ENCODE measurements at regions not wholly inside any gene's neighbourhood (a gene's known extent, or its start where the extent isn't known, plus 50 kb on each side); places are given as distances from the start of the nearest gene placed in this dataset.

DNA sequence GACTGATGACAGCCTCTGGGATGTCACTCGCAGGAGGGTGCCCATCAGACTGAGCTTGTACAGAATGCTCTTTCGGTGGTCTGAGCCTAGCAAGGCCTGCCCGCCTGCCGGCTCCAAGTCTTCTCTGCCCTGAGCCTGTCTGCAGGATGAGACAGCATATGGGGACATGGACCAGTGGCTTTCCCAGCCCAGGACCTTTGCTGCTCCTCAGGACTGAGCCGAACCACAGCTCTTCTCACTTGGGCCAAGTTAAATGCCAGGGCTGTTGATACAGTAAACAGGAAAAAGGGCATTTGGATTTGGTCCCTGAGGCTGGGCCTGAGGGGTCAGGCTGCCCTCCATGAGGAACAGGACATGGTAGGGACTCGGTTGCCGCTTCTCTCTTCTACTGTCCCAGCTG lies 64.3 kb upstream of the EPS8L3 start:
- no peak for DNase-seq (ENCODE audit: low read depth, low spot score)
- no peak overlapping the region for H3K4me3 ChIP-seq (ENCODE audit: low read length)

- DNase-seq (ENCODE audit: low read depth, low spot score): no peak
Observed at GRCh38 chr1:109827466-109827865, 63.7 kb upstream of the EPS8L3 start.

GRCh38 chr1:109826930-109827349 lies 63.2 kb upstream of the EPS8L3 start:
- DNase-seq (ENCODE audit: low read depth, low spot score): no peak
- no peak overlapping the region for H3K4me3 ChIP-seq (ENCODE audit: low read length)

More at GRCh38 chr1:109827466-109827865, 63.7 kb upstream of the EPS8L3 start:
- no peak overlapping the region for H3K4me3 ChIP-seq (ENCODE audit: low read length)

GRCh38 chr1:109826446-109826845 lies 62.7 kb upstream of the EPS8L3 start:
- DNase-seq (ENCODE audit: low read depth, low spot score): no peak
- no peak overlapping the region for H3K4me3 ChIP-seq (ENCODE audit: low read length)

DNA sequence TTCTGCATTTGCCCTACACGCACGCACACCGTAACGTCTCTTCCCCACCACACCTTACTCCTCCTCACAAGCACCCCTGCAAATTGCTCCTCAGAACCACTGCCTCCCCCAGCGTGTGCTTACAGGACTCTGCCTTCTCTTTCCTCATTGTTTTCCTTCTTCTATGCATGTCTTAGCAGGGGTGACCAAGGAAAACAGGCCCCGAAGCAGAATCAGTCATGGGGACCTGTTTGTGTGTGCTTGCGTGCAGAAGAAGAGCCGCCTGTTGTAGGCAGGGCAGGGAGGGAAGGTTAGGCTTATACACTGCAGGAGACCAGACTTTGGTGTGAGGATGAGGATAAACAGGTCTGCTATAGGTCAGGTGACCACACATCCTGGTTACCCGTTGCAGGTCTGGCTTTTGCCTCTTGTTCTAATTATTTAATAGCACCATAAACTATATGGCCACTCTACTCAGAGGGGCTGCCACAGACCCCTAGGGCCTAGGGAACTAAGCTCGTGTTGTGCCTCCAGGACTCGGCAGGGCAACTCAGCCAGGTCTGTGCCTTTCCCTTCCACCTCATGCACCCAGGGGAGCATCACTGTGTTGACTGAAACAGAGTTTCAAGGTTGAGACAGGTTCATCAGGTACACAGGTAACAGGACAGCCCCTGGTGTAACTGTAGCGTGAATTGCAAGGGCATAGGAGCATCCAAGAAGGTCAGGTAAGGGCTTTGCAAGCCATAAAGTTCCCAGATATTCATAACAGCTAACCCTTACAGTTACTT lies 60.8 kb upstream of the EPS8L3 start:
- no peak for DNase-seq (ENCODE audit: low read depth, low spot score)
- no peak overlapping the region for H3K4me3 ChIP-seq (ENCODE audit: low read length)

DNA sequence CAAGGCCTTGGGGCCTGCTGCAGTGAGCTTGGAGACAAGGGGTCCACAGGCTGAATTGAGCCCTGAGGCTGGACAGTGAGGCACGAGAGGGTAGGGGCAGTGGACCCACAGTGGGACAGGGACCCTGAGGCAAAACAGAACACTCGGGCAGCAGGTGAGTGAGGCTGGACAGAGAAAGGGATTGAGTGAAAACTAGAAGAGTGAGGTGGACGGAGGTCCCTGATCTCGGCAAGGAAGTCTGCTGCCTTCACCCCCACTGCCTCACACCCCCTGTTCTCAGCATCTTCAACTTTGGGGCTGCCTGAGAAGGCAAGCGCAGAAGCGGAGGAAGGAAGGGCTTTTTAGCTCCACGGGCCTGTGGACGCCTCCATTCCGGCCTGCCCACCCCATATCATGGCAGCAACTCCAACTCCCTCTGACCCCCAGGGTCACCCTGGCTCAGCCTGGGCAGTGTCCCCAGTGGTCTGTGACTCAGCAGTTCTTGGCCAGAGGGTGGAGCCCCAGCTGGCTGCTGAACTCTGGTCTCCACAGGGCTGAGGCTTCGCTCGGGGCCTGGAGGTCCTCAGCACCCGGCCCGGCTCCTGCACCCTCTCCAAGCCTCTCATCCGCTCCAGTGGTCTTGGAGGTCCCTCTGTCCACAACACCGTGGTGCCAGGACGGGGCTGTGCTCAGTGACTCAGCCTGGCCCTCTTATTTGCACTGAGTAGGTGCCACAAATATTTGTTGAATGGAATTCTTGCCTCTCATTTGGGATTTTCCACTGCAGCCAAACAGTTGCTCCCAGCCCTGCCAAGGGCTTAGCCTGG lies 60.0 kb upstream of the EPS8L3 start:
- no peak for DNase-seq (ENCODE audit: low read depth, low spot score)
- H3K4me3 ChIP-seq (ENCODE audit: low read length): no peak overlapping the region

DNA sequence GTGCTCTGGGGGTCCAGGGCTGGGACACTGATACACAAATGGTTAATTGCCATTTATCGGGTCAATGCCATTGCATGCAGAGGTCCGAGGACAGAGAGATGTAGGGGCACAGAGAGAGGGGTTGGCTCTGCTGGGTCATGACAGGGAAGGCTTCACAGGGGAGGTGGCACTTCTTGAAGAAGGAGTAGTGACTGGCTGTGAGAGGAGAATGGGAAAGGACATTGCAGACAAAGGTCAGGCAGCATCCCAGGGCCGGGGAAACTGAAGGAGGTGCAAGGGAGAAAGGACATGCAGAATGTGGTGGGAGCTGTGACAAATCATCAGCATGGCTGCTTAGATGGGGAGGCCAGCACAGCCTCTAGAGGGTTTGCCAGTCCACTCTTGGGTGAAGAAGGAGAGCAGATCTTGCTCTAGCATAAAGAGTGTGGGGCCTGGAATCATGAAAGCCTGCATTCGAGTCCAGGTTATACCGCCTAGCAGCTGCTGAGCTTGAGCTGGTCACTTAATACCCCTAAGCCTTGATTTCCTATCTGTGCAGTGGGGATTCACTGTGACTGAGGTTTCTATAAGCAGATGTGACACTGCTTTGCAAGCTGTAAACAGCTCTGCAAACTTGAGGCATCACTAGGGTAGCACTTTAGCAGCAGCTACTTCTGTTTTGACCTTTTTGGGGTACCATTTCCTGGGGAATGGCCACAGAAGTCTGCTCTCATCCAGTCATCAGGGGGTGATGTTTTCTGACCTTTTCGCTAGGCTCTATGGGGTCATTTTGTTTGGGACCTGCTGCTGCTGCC lies 59.2 kb upstream of the EPS8L3 start:
- H3K4me3 ChIP-seq (ENCODE audit: low read length): no peak overlapping the region
- no peak for DNase-seq (ENCODE audit: low read depth, low spot score)

DNA sequence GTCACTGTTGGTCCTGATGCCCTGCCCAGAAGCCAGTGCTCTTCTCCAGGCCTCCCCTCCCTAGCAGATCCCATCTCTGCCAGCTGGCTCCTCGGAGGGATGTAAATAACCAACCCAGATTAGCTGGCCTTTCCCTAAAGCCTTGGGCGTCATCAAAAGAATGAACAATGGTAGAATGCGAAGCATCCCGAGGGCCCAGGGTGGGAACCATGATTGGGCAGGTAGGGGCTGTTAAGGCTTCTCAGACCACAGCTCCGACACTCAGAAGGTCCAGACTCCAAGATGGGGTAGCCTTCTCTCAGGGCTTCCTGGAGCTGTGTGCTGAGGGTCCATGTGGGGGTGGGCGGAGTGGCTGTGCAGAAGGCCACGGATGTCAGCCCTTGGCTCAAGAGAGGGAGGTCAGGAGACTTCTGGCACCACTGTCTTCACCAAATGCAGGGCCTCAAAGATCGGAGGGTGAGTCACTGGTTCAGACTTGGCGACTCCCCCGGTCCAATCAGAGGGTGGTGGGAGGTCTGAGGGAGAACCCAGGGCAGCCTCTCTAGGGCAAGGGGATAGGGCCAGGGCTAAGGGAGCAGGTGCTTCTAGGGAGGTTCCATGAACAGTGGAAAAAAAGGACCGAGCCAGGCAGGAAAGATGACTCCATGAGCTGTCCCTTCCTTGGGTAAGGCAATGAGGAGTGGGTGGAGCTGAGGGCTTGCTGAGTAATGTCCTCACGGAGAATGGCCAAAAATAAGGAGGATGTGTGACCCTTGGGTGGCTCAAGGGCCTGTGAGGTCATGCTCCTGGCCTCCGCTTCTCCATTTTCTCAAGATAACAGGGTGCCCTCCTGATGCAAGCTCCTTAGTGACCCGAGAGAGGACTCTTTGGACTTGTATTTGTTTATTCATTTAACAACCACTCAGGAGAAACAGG lies 58.4 kb upstream of the EPS8L3 start:
- DNase-seq (ENCODE audit: low read depth, low spot score): no peak
- H3K4me3 ChIP-seq (ENCODE audit: low read length): no peak overlapping the region

- no peak overlapping the region for H3K4me3 ChIP-seq (ENCODE audit: low read length)
- no peak for DNase-seq (ENCODE audit: low read depth, low spot score)
Observed at GRCh38 chr1:109821221-109821669, 57.5 kb upstream of the EPS8L3 start.

GRCh38 chr1:109819906-109820305 lies 56.2 kb upstream of the EPS8L3 start:
- no peak for DNase-seq (ENCODE audit: low read depth, low spot score)
- no peak overlapping the region for H3K4me3 ChIP-seq (ENCODE audit: low read length)

DNA sequence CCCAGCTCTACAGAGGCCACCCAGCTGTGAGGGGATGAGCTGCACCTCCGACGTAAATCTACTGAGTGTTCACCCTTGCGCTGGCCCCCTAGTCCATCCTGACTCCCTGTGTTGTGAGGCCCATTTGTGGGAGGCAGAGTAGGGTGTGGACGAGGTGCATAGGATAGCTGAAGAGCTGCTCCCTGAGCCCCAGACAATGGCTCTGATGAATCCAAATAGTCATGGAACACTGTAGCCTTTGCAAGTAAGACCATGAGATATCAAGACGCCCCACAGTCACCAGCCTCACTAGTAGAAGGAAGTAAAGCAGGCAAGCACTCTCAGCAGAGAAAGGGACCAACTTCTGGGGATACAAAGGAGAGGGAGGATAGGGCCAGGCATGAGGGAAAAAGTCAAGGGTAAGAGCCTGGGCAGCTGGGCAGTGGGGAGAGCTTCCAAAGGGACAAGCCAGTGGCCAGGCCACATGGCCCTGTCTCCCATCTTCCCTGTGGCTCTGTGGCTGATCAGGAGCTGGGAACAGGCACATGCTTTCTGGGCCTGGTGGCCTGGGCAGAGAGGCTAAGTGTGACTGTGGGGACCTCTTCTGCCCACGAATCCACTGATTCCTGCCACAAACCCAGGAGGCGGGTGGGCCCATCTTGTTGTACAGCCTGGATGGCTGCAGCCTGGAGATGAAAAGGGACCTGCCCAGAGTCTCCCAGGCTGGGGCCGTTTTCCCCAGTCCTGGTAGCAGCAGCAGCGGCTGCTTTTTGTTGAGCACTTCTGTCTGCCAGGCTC lies 55.5 kb upstream of the EPS8L3 start:
- DNase-seq (ENCODE audit: low read depth, low spot score): no peak

DNA sequence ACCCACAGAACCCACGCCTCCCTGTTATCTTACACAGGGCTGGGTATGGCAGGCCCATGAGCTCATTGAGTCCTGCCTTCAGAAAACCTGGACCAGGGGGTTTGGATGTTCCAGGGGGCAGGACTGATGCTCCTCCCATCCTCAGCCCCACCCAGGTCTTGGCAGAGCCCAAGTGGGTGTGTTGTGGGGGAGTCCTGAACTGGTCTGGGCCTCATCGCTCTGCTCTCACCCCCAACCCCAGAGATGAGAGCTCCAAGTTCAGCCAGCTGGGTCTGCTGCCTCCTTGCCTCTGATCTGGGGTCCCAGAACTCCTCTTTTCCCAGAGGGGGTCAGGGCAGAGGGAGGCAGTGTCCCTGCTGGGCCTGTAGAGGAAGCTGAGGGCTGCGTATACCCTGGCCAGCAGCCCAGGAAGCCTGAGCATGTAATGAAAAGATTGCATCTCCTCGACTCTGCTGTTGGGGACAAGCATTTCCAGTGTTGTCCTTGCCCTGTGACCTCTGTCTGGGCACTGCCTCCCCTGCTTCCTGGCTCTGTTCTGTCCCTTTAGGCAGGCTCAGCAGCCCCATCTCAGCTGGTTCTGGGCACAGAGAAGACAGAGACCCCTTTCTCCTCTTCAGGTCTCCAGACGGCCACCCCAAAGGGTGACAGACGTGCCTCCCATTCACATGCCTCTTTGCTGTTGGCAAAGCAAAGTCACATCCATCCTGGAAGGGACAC lies 54.7 kb upstream of the EPS8L3 start:
- no peak for DNase-seq (ENCODE audit: low read depth, low spot score)
- H3K4me3 ChIP-seq (ENCODE audit: low read length): no peak overlapping the region

More for the DNA sequence above, 55.5 kb upstream of the EPS8L3 start:
- H3K4me3 ChIP-seq (ENCODE audit: low read length): no peak overlapping the region

DNA sequence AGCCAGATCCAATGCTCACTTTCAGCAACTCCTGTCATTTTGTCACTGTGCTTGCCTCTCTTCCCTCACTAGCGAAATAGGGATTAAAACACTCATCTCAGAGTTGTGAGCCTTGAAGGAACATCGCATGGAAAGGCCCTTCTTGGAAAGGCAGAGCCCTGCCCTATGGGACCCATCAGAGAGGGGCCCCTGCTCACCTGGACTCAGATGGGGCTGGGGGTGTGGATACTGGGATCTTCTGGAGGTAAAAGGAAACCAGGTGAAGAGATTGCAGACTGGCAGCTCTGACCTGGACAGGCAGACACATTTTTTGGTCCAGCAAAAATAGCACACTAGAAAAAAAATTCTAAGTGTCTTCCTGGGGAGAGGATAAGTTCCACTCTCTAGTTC lies 54.2 kb upstream of the EPS8L3 start:
- H3K4me3 ChIP-seq (ENCODE audit: low read length): no peak overlapping the region
- DNase-seq (ENCODE audit: low read depth, low spot score): no peak

GRCh38 chr1:109816975-109817535 lies 53.3 kb upstream of the EPS8L3 start:
- H3K4me3 ChIP-seq (ENCODE audit: low read length): no peak overlapping the region
- DNase-seq (ENCODE audit: low read depth, low spot score): no peak

DNA sequence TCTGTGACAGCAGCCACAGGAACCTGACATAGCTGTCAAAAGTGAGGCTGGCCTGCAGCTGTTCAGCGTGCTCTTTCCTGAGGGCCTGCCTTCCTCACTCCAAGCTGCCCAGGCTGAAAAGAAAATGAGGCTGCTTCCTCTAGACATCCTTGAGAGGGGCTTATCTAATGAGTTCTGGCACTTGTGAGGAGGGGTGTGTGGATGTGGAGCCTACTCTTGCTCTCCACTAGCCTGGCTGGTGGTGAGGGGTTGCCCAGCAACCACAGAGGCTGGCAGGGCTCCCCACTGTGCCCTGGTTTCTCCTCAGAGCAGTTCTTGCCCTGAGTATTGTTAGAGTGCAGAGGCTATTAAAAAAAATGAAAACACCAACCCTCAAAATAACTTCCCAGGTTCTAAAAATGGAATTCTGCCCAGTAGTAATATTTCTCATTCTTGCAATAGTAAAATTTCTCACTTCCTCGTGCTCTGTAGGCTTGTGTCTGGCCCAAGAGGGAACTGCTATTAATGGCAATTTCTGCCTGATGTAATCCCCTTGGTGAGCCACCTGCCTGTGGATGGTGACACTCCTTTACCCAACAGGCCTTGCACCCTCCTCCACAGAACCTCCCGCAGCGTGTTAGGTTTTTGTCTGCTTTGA lies 52.6 kb upstream of the EPS8L3 start:
- no peak for DNase-seq (ENCODE audit: low read depth, low spot score)
- no peak overlapping the region for H3K4me3 ChIP-seq (ENCODE audit: low read length)

DNA sequence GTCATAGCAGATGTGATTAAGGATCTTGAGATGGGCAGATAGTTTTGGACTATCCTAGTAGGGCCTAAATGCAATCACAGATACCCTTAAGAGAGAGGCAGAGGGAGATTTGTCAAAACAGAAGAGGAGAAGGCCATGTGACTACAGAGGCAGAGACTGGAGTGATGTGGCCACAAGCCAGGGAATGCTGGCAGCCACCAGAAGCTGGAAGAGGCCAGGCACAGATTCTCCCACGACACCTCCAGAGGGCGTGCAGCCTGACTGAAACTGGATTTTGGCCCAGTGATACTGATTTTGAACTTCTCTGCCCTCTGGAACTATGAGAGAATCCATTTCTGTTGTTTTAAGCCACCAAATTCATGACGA lies 52.1 kb upstream of the EPS8L3 start:
- no peak for DNase-seq (ENCODE audit: low read depth, low spot score)
- H3K4me3 ChIP-seq (ENCODE audit: low read length): no peak overlapping the region
